Neural cell (in vitro differentiated cells): ENCODE measurements at regions not wholly inside any gene's neighbourhood (a gene's known extent, or its start where the extent isn't known, plus 50 kb on each side); places are given as distances from the start of the nearest gene placed in this dataset.

ENCODE experiments used
- H2AFZ ChIP-seq: fragments of 200-600, 300-800 bp; sonication (generic), shearing (Covaris generic); 2 replicates; pipeline ENCODE4 v1.6.0; 2014; ENCODE audit warnings: low read depth, mild to moderate bottlenecking, antibody characterized with exemption, low read length, moderate library complexity
- H3F3A ChIP-seq: fragments of 200-600 bp; shearing (Covaris generic); 2 replicates; pipeline ENCODE4 v1.6.1; 2016; ENCODE audit warnings: mild to moderate bottlenecking, moderate library complexity, mixed read lengths, antibody characterized with exemption, low read length; ENCODE audit not compliant: insufficient read depth, poor library complexity, severe bottlenecking
- H3K27ac ChIP-seq: fragments of 200-600, 300-800 bp; sonication (generic), shearing (Covaris generic); 2 replicates; pipeline ENCODE4 v1.5.1; 2014; ENCODE audit warnings: mild to moderate bottlenecking, low read length, moderate library complexity
- H3K27me3 ChIP-seq: fragments of 300-800, 200-600 bp; sonication (generic), shearing (Covaris generic); 2 replicates; pipeline ENCODE4 v1.6.0; 2014; ENCODE audit warnings: mild to moderate bottlenecking, low read depth, low read length, moderate library complexity; ENCODE audit not compliant: insufficient read depth
- H3K36me3 ChIP-seq: fragments of 300-800, 200-600 bp; sonication (generic), shearing (Covaris generic); 2 replicates; pipeline ENCODE4 v1.5.1; 2014; ENCODE audit warnings: mild to moderate bottlenecking, antibody characterized with exemption, low read length, moderate library complexity; ENCODE audit not compliant: insufficient read depth
- H3K4me2 ChIP-seq: fragments of 300-800, 200-600 bp; sonication (generic), shearing (Covaris generic); 2 replicates; pipeline ENCODE4 v1.6.0; 2014; ENCODE audit warnings: mild to moderate bottlenecking, low read length
- H3K4me3 ChIP-seq: fragments of 300-800, 200-600 bp; sonication (generic), shearing (Covaris generic); 2 replicates; pipeline ENCODE4 v1.5.1; 2014; ENCODE audit warnings: mild to moderate bottlenecking, low read length, moderate library complexity
- H3K79me2 ChIP-seq: fragments of 200-600 bp; shearing (Covaris generic); replicated peaks from 2 replicates; pipeline ENCODE4 v1.6.0; 2014; ENCODE audit warnings: mild to moderate bottlenecking, low read length, moderate library complexity; ENCODE audit not compliant: insufficient read depth
- H3K9ac ChIP-seq: fragments of 300-800, 200-600 bp; sonication (generic), shearing (Covaris generic); 2 replicates; pipeline ENCODE4 v1.6.1; 2016; ENCODE audit warnings: mild to moderate bottlenecking, low read length, mixed read lengths
- H3K9me2 ChIP-seq: fragments of 200-600 bp; shearing (Covaris generic); 2 replicates; pipeline ENCODE4 v1.6.1; 2016; ENCODE audit warnings: mild to moderate bottlenecking, low read length, mixed read lengths; ENCODE audit not compliant: insufficient read depth
- H3K9me3 ChIP-seq: fragments of 200-600, 300-800 bp; sonication (generic), shearing (Covaris generic); 2 replicates; pipeline ENCODE4 v1.6.1; 2016; ENCODE audit warnings: mild to moderate bottlenecking, mixed run types, low read length, moderate library complexity, mixed read lengths
- H4K20me1 ChIP-seq: fragments of 200-600 bp; shearing (Covaris generic); 2 replicates; pipeline ENCODE4 v1.6.1; 2016; ENCODE audit warnings: mild to moderate bottlenecking, mixed run types; ENCODE audit not compliant: insufficient read depth
- EP300 ChIP-seq: fragments of 450-650 bp; conservative IDR thresholded peaks from 2 replicates; pipeline ENCODE4 v1.6.1; 2014; ENCODE audit warnings: antibody characterized with exemption, mild to moderate bottlenecking, moderate library complexity; ENCODE audit not compliant: poor library complexity, severe bottlenecking
- EZH2 ChIP-seq: fragments of 200-600, 300-800 bp; shearing (Covaris generic), sonication (generic); IDR thresholded peaks from 2 replicates; pipeline ENCODE4 v1.6.1; 2014; ENCODE audit warnings: antibody characterized with exemption, low read length, borderline replicate concordance, mild to moderate bottlenecking; ENCODE audit not compliant: insufficient read depth, poor library complexity, severe bottlenecking
- POLR2AphosphoS5 ChIP-seq: IDR thresholded peaks from 2 replicates; pipeline ENCODE4 v1.6.1; 2012
- RAD21 ChIP-seq: fragments of 450-650 bp; conservative IDR thresholded peaks from 2 replicates; pipeline ENCODE4 v1.6.1; 2014; ENCODE audit warnings: antibody characterized with exemption, mild to moderate bottlenecking, moderate library complexity
- SMC3 ChIP-seq: fragments of 450-650 bp; conservative IDR thresholded peaks from 2 replicates; pipeline ENCODE4 v1.6.1; 2014; ENCODE audit warnings: antibody characterized with exemption, mild to moderate bottlenecking, moderate library complexity; ENCODE audit not compliant: poor library complexity
- TAF1 ChIP-seq: IDR thresholded peaks from 2 replicates; pipeline ENCODE4 v1.6.1; 2012; ENCODE audit warnings: low read depth
- TF ChIP-seq, protein P1 (sequence below): fragments of 450-650 bp; IDR thresholded peaks from 2 replicates; pipeline ENCODE4 v1.5.1; 2014; ENCODE audit warnings: antibody characterized with exemption, mild to moderate bottlenecking, moderate library complexity; ENCODE audit not compliant: poor library complexity, severe bottlenecking
- TF ChIP-seq, protein P2 (sequence below): IDR thresholded peaks from 2 replicates; pipeline ENCODE4 v1.6.1; 2012; ENCODE audit warnings: borderline replicate concordance

DNA sequence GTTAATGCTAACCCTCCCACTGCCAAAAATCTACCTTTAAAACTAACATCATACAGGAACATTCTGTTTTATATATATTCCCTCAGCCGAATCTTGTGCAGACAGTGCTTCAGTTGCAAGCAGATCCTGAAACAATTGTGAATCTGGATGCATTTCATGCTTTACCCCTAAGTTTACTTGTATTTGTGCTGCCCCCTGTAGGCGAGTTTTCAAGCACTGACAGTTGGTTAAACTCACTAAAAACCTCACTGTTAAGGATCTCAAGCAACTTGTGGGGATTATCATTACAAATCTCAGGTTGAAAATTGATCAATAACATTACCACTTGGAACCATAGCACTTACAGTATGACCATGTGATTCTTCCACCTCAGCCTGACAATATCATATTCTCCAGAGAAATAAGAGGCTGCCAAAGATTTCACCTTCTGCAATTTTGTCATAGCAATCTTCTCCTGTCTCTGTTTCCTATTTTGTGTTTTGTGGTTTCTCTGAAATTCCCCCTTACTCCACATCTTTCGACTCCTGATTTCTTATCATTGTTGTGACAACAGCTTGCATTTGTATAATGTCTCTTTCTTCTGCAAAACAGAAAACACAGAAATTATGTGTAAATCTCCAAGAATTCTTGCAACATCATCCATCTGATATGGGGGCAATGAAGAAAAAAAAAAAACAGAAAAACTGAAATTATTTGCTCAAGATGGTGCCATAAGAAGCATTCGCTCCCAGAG lies 354.6 kb upstream of the SETBP1 start:
- no peaks in the 10 kb centered on the region for H3K9me3 ChIP-seq
- H3K9me2 ChIP-seq = no peaks in the 10 kb centered on the region
- no peak overlapping the region for H3K4me2 ChIP-seq
- H3K9ac ChIP-seq = no peak overlapping the region
- H3K27ac ChIP-seq = no peak overlapping the region
- no peaks in the 10 kb centered on the region for H3K27me3 ChIP-seq
- no peaks in the 10 kb centered on the region for H3K79me2 ChIP-seq
- H2AFZ ChIP-seq = no peak overlapping the region
- TF ChIP-seq EP300 = no peak
- TF ChIP-seq RAD21 = no peak
- no peak for TF ChIP-seq EZH2
- TF ChIP-seq TAF1 = no peak
- no peak for TF ChIP-seq POLR2AphosphoS5
- TF ChIP-seq, protein P1, sequence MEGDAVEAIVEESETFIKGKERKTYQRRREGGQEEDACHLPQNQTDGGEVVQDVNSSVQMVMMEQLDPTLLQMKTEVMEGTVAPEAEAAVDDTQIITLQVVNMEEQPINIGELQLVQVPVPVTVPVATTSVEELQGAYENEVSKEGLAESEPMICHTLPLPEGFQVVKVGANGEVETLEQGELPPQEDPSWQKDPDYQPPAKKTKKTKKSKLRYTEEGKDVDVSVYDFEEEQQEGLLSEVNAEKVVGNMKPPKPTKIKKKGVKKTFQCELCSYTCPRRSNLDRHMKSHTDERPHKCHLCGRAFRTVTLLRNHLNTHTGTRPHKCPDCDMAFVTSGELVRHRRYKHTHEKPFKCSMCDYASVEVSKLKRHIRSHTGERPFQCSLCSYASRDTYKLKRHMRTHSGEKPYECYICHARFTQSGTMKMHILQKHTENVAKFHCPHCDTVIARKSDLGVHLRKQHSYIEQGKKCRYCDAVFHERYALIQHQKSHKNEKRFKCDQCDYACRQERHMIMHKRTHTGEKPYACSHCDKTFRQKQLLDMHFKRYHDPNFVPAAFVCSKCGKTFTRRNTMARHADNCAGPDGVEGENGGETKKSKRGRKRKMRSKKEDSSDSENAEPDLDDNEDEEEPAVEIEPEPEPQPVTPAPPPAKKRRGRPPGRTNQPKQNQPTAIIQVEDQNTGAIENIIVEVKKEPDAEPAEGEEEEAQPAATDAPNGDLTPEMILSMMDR = peak; percentile 38
- H3K4me3 ChIP-seq = no peak overlapping the region
- no peaks in the 10 kb centered on the region for H3F3A ChIP-seq
- no peaks in the 10 kb centered on the region for H3K36me3 ChIP-seq
- no peaks in the 10 kb centered on the region for H4K20me1 ChIP-seq

DNA sequence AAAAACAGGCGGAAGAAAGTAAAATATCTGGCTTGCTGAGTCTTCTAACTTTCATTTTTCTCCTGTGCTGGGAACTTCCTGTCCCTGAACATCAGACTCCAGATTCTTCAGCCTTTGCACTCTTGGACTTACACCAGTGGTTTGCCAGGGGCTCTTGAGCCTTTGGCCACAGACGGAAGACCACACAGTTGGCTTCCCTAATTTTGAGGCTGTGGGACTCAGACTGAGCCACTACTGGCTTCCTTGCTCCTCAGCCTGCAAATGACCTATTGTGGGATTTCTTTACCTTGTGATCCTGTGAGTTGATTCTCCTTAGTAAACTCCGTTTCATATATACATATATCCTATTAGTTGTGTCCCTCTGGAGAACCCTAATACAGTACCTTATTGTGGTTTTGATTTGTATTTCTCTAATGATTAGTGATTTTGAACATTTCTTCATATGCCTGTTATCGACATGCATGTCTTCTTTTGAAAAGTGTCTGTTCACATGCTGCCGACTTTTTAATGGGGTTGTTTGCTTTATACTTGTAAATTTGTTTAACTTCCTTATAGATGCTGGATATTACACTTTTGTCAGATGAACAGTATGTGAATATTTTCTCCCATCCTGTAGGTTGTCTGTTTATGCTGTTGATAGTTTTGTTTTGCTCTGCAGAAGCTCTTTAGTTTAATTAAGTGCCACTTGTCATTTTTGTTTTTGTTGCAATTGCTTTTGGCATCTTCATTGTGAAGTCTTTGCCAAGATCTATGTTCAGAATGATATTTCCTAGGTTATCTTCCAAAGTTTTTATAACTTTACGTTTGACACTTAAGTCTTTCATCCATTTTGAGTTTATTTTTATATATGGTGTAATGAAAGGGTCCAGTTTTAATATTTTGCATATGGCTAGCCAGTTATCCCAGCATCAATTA lies 348.8 kb upstream of the SETBP1 start:
- H3K9me3 ChIP-seq = no peaks in the 10 kb centered on the region
- no peak overlapping the region for H3K4me3 ChIP-seq
- H3F3A ChIP-seq = no peaks in the 10 kb centered on the region
- H3K27me3 ChIP-seq = no peaks in the 10 kb centered on the region
- H3K4me2 ChIP-seq = no peak overlapping the region
- no peaks in the 10 kb centered on the region for H3K36me3 ChIP-seq
- H3K9ac ChIP-seq = no peak overlapping the region
- no peak overlapping the region for H2AFZ ChIP-seq
- H4K20me1 ChIP-seq = no peaks in the 10 kb centered on the region
- no peaks in the 10 kb centered on the region for H3K79me2 ChIP-seq
- no peaks in the 10 kb centered on the region for H3K9me2 ChIP-seq
- H3K27ac ChIP-seq = no peak overlapping the region
- no peak for TF ChIP-seq RAD21
- no peak for TF ChIP-seq TAF1
- TF ChIP-seq SMC3 = no peak
- TF ChIP-seq POLR2AphosphoS5 = no peak
- no peak for TF ChIP-seq EP300
- TF ChIP-seq, protein P2, sequence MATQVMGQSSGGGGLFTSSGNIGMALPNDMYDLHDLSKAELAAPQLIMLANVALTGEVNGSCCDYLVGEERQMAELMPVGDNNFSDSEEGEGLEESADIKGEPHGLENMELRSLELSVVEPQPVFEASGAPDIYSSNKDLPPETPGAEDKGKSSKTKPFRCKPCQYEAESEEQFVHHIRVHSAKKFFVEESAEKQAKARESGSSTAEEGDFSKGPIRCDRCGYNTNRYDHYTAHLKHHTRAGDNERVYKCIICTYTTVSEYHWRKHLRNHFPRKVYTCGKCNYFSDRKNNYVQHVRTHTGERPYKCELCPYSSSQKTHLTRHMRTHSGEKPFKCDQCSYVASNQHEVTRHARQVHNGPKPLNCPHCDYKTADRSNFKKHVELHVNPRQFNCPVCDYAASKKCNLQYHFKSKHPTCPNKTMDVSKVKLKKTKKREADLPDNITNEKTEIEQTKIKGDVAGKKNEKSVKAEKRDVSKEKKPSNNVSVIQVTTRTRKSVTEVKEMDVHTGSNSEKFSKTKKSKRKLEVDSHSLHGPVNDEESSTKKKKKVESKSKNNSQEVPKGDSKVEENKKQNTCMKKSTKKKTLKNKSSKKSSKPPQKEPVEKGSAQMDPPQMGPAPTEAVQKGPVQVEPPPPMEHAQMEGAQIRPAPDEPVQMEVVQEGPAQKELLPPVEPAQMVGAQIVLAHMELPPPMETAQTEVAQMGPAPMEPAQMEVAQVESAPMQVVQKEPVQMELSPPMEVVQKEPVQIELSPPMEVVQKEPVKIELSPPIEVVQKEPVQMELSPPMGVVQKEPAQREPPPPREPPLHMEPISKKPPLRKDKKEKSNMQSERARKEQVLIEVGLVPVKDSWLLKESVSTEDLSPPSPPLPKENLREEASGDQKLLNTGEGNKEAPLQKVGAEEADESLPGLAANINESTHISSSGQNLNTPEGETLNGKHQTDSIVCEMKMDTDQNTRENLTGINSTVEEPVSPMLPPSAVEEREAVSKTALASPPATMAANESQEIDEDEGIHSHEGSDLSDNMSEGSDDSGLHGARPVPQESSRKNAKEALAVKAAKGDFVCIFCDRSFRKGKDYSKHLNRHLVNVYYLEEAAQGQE = no peak
